Omental fat pad (tissue), 3 donors: ENCODE measurements at regions not wholly inside any gene's neighbourhood (a gene's known extent, or its start where the extent isn't known, plus 50 kb on each side); places are given as distances from the start of the nearest gene placed in this dataset.

Experiments
- ATAC-seq: fragments of 150-250 bp; one replicate; pipeline ENCODE4 v1.9.1; 2016; ENCODE audit warnings: mild to moderate bottlenecking, moderate library complexity; ENCODE audit not compliant: low FRiP score
- DNase-seq: peaks from one replicate; pipeline ENCODE4 v3.0.0-alpha.2; 2019; ENCODE audit warnings: low spot score
- TF ChIP-seq, protein P1 (sequence below), 3 donors: fragments of 450-650 bp; IDR thresholded peaks; one replicate each; pipeline ENCODE4 v1.5.1; 2016 to 2017; ENCODE audit warnings: antibody characterized with exemption in 3 of 3, mild to moderate bottlenecking in 3 of 3, moderate library complexity in 2 of 3

DNA sequence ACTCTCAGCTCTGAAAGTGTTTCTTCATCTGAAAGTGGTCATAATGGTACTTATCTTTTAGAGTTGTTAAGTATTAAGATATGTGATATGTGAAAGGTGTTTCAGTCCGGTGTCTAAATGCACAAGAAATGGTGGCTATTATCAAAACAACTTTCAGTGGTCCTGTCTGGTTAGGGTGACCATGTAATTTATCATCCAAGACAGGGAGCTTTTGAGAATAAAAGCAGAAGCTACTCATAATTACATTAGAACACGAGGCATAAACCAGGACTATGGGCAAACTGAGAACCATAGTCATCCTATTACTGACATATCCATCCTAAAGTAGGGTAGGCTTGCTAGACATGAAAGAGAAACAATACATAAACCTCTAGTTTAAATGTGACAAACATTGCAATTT is 418.1 kb upstream of the SEMA6A start:
- DNase-seq (no peak), ATAC-seq (no peak)
- TF ChIP-seq, protein P1, sequence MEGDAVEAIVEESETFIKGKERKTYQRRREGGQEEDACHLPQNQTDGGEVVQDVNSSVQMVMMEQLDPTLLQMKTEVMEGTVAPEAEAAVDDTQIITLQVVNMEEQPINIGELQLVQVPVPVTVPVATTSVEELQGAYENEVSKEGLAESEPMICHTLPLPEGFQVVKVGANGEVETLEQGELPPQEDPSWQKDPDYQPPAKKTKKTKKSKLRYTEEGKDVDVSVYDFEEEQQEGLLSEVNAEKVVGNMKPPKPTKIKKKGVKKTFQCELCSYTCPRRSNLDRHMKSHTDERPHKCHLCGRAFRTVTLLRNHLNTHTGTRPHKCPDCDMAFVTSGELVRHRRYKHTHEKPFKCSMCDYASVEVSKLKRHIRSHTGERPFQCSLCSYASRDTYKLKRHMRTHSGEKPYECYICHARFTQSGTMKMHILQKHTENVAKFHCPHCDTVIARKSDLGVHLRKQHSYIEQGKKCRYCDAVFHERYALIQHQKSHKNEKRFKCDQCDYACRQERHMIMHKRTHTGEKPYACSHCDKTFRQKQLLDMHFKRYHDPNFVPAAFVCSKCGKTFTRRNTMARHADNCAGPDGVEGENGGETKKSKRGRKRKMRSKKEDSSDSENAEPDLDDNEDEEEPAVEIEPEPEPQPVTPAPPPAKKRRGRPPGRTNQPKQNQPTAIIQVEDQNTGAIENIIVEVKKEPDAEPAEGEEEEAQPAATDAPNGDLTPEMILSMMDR (IDR thresholded peaks at IDR 0.05) = no peak

DNA sequence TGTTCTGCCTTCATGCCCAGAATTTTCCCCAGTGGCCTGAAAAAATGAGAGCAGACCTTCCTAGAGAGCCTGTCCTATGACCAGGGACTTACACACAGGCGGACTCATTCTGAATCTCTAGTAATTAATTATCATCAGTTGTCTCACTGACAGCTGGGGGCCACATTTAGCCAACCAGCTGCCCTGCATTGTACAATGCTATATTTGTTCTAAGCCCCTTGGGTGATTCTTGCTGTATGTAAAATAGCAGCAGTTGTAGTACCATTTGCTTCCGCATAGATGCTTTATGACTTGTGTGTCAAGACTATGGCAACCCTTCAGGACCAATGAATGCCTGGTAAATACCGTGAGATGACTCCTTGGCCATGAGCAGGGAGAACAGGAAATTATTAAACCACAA is 415.4 kb upstream of the SEMA6A start:
- ATAC-seq (no peak), DNase-seq (no peak)
- TF ChIP-seq, protein P1 (IDR thresholded peaks at IDR 0.05) = no peak

DNA sequence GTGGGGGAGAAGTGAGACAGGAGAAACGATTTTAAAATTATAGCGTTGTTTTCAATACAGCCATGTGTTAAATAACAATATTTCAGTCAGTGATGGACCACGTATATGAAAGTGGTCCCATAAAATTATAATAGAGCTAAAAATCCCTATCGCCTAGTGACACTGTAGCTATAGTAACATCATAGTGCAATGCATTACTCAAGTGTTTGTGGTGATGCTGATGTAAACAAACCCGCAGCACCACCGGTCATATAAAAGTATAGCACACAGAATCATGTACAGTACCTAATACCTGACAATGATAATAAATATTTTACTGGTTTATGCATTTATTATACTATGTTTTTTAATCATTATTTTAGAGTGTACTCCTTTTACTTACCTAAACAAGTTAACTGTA is 407.4 kb upstream of the SEMA6A start:
- ATAC-seq (no peak), DNase-seq (no peak)
- TF ChIP-seq, protein P1 (IDR thresholded peaks at IDR 0.05) = no peak

DNA sequence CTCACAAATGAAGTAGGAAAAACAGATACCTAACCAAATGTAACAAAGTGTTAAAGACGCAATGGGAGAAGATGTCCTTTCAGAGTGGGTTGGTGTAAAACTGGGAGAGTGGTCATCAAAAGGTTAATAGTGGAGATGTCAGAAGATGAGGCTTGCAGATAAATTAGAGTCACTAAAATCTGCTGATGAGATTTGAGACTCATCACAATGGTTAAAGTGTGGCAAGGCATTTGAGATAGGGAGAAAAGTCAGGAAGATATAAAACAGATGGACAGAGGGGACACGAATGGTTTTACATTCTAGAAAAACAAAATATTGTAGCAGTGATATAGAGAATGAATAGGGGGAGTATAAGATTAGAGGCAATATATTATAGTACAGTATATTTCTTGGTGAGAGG is 406.0 kb upstream of the SEMA6A start:
- TF ChIP-seq, protein P1 (IDR thresholded peaks at IDR 0.05) = no peak
- DNase-seq = no peak
- no peak for ATAC-seq

DNA sequence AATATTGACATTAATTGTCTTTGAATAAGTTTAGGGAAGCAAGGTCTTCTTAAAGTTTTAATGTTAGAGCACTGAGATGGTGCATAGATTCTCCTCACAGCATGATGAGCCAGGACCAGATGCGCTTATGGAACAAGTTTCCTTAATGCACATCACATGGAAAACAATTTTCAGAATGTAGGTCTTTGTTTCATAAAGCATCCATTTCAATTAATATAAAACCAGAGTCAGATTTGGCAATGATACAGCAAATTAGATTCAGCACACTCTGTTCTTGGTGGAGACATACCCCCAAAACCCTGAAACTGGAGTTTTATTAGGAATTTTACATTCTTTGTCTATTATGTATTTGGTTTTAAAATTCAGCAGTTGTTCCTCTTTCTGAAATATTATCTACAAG is 402.1 kb upstream of the SEMA6A start:
- TF ChIP-seq, protein P1 (IDR thresholded peaks at IDR 0.05) = no peak
- ATAC-seq (no peak), DNase-seq (no peak)

DNA sequence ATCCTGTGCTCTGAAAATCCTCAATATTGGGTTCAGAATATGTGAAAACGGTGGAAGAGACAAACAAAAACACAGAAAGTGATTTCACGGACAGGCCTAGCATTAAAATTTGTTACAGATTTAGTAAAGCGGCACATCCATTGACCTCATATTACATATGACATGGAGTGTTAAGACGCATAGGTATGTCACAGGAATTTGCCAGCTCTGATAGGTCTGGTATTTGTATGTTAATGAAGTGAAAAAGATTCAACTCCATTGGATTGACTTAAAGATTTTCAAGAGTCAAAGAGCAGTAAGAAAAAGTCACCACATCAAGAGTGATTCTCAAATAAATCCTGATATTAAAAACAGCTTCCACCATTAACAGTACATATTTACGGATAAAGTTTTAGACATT is 396.5 kb upstream of the SEMA6A start:
- TF ChIP-seq, protein P1 (IDR thresholded peaks at IDR 0.05) = no peak
- no peak for ATAC-seq
- no peak for DNase-seq

DNA sequence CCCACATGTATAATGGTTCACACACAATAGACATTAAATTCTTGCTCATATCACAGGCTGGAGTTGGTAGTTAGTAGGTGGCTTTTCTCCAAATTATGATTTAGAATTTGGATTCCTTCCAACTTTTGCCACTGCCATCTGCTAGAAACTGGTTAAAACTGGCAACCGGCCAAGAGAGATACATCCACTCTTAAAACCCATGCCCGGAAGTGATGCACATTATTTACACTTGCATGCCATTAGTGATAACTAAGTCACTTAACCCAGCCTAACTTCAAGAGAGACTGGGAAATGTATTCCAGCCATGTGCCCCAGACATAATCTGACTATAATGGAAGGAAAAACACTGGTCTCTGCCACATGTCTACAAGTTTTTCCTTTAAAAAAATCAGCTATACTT is 395.7 kb upstream of the SEMA6A start:
- DNase-seq = no peak
- TF ChIP-seq, protein P1 (IDR thresholded peaks at IDR 0.05) = no peak
- no peak for ATAC-seq
